Left lung (tissue), 4 donors: ENCODE measurements at regions not wholly inside any gene's neighbourhood (a gene's known extent, or its start where the extent isn't known, plus 50 kb on each side); places are given as distances from the start of the nearest gene placed in this dataset.

Experiments used
- ATAC-seq: fragments of 200-7000 bp; cut with Tn5 transposase; one replicate; pipeline ENCODE4 v1.9.1; 2020; ENCODE audit warnings: moderate library complexity
- DNase-seq, 4 donors: peaks; one replicate each; pipeline ENCODE4 v3.0.0-alpha.2; 2013 to 2020
- H3K27ac ChIP-seq, 2 donors: fragments of 200-600 bp; sonication (generic) in 1 of 2; one replicate each; pipeline versions ENCODE4 v1.5.0 to v1.8.0; 2020 to 2021
- H3K27me3 ChIP-seq, 2 donors: fragments of 200-600 bp; sonication (generic) in 1 of 2; one replicate each; pipeline versions ENCODE4 v1.5.0 to v1.8.0; 2020 to 2021
- H3K36me3 ChIP-seq, 2 donors: fragments of 200-600 bp; sonication (generic) in 1 of 2; one replicate each; pipeline versions ENCODE4 v1.5.0 to v1.8.0; 2020 to 2021
- H3K4me1 ChIP-seq, 2 donors: fragments of 200-600 bp; one replicate each; pipeline ENCODE4 v1.8.0; 2021
- H3K4me3 ChIP-seq, 2 donors: fragments of 200-600 bp; sonication (generic) in 1 of 2; one replicate each; pipeline versions ENCODE4 v1.5.0 to v1.8.0; 2020 to 2021; ENCODE audit warnings: mild to moderate bottlenecking in 1 of 2
- H3K9me3 ChIP-seq, 2 donors: fragments of 200-600 bp; sonication (generic) in 1 of 2; one replicate each; pipeline versions ENCODE4 v1.5.0 to v1.8.0; 2020 to 2021
- CTCF ChIP-seq, 2 donors: fragments of 200-600 bp; sonication (generic) in 1 of 2; IDR thresholded peaks; one replicate each; pipeline versions ENCODE4 v1.5.0 to v1.8.0; 2021; ENCODE audit warnings: antibody characterized with exemption in 2 of 2
- intact Hi-C, 2 donors: fragments of 100-400 bp; cut with DNase I; formaldehyde crosslinking; loops; one replicate each; pipeline versions ENCODE4 v1.11.2 to v1.14.2; 2022
- donor health status: DM: no; HTN: yes; CAD: no.
- donor health status: DM: no; HTN: no; CAD: no.

DNA sequence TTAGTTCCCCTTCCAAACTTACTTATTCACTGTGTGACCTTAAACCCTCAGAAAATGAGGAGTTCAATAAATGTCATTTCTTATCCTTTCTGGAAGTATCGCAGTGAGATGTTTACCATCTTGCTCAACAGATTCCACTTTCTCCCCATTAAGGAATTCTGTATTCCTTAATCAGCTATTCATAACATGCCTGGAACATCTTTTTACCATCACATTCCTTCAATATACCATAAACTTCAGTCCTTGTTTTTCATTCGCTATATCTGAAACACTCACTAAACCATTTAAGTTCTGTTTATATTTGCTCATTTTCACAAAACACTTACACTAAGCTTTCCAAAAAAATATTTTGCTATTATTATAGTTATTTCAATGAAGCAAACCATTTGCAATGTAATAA is 1158.6 kb downstream of the CDH12 start:
- intact Hi-C loops: no loop called here
- TF ChIP-seq CTCF (IDR thresholded peaks at IDR 0.05): no peak
- DNase-seq (peak in 2 of 4 donors; percentile 37 to 39), ATAC-seq (no peak)
- H3K36me3 ChIP-seq: no peaks in the 10 kb centered on the region
- peaks cover 0 to 13% of the 10 kb centered on the region in 2 donors for H3K9me3 ChIP-seq
- H3K27me3 ChIP-seq: no peaks in the 10 kb centered on the region
- H3K4me3 ChIP-seq: no peak overlapping the region
- H3K27ac ChIP-seq: no peak overlapping the region
- no peaks in the 10 kb centered on the region for H3K4me1 ChIP-seq

- ATAC-seq (no peak), DNase-seq (no peak)
- H3K9me3 ChIP-seq: peaks cover 0 to 13% of the 10 kb centered on the region in 2 donors
- H3K36me3 ChIP-seq: no peaks in the 10 kb centered on the region
- intact Hi-C loops: no loop called here
- TF ChIP-seq CTCF (IDR thresholded peaks at IDR 0.05): no peak
- H3K27ac ChIP-seq: no peak overlapping the region
- H3K4me3 ChIP-seq: no peak overlapping the region
- no peaks in the 10 kb centered on the region for H3K27me3 ChIP-seq
- no peaks in the 10 kb centered on the region for H3K4me1 ChIP-seq
These were observed 1159.6 kb downstream of the CDH12 start for GRCh38 chr5:21693591-21693990.

DNA sequence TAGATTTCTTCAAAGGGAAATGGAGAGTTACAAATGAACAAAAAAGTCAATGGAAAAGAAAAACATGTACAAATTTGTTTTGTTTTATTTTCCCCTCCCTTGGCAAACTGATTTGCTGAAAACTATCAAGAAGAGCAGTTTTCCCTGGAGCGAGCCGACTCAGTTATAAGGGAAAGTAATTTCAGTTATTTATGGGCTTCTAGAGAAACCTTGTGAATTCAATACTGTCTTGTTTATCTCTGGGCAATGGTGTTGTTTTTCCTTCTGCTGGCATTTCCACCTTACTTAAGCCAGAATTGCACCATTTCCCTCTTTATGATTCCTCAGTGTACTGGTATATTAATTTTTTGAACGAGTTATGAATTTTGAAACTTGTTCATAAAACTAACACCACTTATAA is 1163.6 kb downstream of the CDH12 start:
- Histone ChIP-seq H3K9me3 (no peaks in the 10 kb centered on the region), H3K27me3 (no peaks in the 10 kb centered on the region), H3K4me1 (no peaks in the 10 kb centered on the region), H3K27ac (no peak overlapping the region), H3K4me3 (no peak overlapping the region), H3K36me3 (no peaks in the 10 kb centered on the region)
- intact Hi-C loops: no loop called here
- DNase-seq (no peak), ATAC-seq (no peak)
- TF ChIP-seq CTCF (IDR thresholded peaks at IDR 0.05): no peak

- intact Hi-C loops: no loop called here
- ATAC-seq (no peak), DNase-seq (no peak)
- H3K27me3 ChIP-seq: no peaks in the 10 kb centered on the region
- H3K27ac ChIP-seq: no peak overlapping the region
- H3K4me1 ChIP-seq: no peaks in the 10 kb centered on the region
- no peak overlapping the region for H3K4me3 ChIP-seq
- no peaks in the 10 kb centered on the region for H3K9me3 ChIP-seq
- no peaks in the 10 kb centered on the region for H3K36me3 ChIP-seq
- TF ChIP-seq CTCF (IDR thresholded peaks at IDR 0.05): no peak
These were observed 1164.5 kb downstream of the CDH12 start for GRCh38 chr5:21688655-21689054.

- no peak for TF ChIP-seq CTCF (IDR thresholded peaks at IDR 0.05)
- intact Hi-C loops: no loop called here
- no peak for DNase-seq
- H3K4me3 ChIP-seq: no peak overlapping the region
- no peaks in the 10 kb centered on the region for H3K36me3 ChIP-seq
- ATAC-seq: no peak
- no peaks in the 10 kb centered on the region for H3K27me3 ChIP-seq
- H3K27ac ChIP-seq: no peak overlapping the region
- no peaks in the 10 kb centered on the region for H3K9me3 ChIP-seq
- H3K4me1 ChIP-seq: no peaks in the 10 kb centered on the region
These were observed 1165.5 kb downstream of the CDH12 start for GRCh38 chr5:21687621-21688020.
